Fibroblast of pulmonary artery (primary cell): ENCODE measurements at regions not wholly inside any gene's neighbourhood (a gene's known extent, or its start where the extent isn't known, plus 50 kb on each side); places are given as distances from the start of the nearest gene placed in this dataset.

ENCODE experiments used
- DNase-seq: peaks from one replicate; pipeline ENCODE4 v3.0.0-alpha.2; 2010; ENCODE audit warnings: low read depth
- H3K4me3 ChIP-seq: replicated peaks from 2 replicates; pipeline ENCODE4 v1.5.1; 2011; ENCODE audit warnings: low read depth, mild to moderate bottlenecking, control low read depth, low read length, moderate library complexity
- TF ChIP-seq, protein P1 (sequence below): IDR thresholded peaks from 2 replicates; pipeline ENCODE4 v1.5.1; 2011; ENCODE audit warnings: mild to moderate bottlenecking, control low read depth, low read length, inconsistent platforms; ENCODE audit errors: missing control alignments

DNA sequence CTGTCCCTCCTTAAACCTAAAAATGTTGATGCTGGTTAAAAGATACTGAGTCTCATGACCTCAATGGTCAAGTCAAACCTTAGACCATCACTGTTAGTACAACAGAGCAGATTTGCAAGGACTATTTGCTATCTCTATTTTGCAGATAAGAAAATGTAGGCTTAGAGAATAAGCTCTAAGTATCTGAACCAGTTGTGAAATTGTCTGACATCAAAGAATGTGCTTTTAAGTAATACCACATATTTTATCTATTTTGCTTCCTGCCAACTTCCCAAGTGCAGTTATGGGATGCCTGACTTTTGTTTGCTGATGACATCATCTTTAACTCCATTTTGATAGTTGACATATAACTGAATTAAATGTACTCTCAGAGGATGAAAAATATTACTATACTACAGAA is 83.6 kb upstream of the TMEM106B start:
- DNase-seq: peak; percentile 52
- no peak overlapping the region for H3K4me3 ChIP-seq
- TF ChIP-seq, protein P1, sequence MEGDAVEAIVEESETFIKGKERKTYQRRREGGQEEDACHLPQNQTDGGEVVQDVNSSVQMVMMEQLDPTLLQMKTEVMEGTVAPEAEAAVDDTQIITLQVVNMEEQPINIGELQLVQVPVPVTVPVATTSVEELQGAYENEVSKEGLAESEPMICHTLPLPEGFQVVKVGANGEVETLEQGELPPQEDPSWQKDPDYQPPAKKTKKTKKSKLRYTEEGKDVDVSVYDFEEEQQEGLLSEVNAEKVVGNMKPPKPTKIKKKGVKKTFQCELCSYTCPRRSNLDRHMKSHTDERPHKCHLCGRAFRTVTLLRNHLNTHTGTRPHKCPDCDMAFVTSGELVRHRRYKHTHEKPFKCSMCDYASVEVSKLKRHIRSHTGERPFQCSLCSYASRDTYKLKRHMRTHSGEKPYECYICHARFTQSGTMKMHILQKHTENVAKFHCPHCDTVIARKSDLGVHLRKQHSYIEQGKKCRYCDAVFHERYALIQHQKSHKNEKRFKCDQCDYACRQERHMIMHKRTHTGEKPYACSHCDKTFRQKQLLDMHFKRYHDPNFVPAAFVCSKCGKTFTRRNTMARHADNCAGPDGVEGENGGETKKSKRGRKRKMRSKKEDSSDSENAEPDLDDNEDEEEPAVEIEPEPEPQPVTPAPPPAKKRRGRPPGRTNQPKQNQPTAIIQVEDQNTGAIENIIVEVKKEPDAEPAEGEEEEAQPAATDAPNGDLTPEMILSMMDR: no peak

DNA sequence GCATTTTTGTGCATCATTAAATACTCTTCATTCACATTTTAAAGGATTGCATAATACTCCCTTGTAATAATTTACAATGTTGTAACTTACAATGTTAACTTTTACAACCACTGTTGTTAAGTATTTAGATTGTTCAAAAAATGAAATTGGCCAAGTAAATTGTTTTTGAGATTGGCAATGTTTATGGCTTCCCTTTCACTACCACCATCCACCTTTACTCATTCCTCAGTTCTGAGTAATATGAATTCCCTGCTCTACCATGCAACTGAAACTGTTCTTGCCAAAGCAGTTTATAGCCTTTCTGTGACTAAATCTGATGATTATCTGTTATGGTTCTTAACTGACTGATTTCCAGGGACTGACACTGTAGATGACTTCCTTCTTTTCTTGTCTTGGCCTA is 80.5 kb upstream of the TMEM106B start:
- TF ChIP-seq, protein P1: no peak
- DNase-seq: no peak
- no peak overlapping the region for H3K4me3 ChIP-seq

DNA sequence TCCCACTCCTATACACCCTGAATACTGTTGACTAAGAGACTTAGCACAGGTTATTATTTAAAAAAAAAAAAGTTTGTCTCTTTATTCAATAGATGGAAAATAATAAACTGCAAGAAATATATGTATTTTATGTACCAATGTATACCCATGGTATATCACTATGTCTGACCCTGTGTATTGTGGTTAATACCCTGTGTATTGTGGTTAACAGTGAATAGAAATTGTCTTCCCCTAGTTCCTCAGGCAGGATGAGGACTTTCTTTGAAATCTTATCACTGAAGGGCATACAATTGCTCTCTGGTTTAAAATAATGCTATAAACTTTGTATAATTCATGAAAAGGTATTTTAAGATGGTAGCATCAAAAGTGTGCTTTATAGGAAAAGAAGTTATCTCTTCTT is 80.0 kb upstream of the TMEM106B start:
- no peak overlapping the region for H3K4me3 ChIP-seq
- no peak for DNase-seq
- TF ChIP-seq, protein P1: no peak

DNA sequence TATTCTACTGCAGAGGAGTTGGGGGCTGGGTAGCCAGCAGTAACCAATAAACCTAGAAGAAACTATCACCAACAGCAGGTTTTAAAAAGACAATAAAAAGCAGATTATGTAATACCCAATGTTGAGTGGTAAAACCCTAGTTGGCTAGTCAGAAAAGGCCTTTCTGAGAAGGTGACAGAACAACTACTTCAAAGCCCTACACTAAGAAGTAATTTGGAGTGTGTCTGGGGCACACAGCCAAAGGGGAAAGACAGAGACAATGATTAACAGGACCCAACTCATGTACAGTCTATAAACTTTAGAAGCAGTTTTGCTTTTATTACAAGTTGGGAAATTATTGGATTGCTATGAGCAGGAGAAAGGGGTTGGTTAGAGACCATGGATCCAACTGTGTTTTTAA is 77.2 kb upstream of the TMEM106B start:
- no peak overlapping the region for H3K4me3 ChIP-seq
- no peak for DNase-seq
- TF ChIP-seq, protein P1: no peak

DNA sequence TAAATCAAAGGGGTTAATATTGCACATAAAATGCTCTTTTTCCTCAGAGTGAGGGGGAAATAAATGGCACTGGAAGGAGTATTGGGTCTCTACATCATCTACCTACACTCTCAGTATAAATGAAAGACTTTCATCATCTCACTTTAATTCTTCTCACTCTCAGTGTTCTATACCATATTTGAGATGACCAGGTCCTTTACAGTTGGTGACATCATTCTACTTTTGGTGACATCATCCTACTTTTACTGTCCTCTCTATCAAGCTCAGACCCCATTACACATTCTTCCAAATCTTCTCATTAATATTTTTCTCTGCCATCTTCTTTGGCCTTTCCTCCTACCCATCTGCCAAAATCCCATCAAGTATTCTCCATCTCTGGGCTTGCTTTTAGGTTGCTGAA is 74.6 kb upstream of the TMEM106B start:
- TF ChIP-seq, protein P1: no peak
- H3K4me3 ChIP-seq: no peak overlapping the region
- no peak for DNase-seq

DNA sequence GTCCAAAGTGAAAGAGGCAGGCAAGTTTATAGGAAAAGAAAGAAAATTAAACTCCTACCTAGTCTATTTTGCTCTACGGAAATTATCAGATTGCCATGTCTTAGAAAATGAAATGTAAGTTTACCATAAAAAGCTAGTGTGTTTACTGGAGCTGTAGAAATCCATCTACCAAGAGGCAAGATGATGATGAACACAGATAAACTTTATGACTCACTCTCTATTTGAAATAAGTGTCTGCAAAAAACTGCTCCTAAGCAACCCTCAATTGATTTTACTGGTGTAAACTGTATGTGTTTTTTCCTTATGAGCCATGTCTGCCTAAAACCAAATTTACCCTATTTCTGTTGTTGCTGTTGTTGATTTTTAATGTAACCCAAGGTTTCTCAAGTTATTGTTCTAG is 73.8 kb upstream of the TMEM106B start:
- no peak for DNase-seq
- TF ChIP-seq, protein P1: no peak
- H3K4me3 ChIP-seq: no peak overlapping the region

DNA sequence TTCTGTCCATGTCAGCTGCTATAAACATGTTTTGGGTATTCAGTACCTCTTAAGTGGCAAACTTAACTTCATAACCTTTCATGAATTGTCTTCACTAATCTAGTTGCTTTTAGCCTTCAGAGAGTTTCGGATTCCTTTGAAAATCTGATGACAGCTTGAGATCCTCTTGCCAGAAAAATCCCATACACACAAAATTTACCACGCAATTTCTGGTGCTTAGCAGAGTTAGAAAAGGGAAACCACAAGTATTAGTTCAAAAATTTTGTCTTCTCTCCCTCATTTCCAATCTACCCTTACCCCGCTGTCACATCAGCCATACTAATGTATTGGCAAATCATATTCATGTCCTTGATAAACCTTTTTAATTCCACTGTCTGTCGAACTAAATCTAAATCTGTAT is 72.7 kb upstream of the TMEM106B start:
- TF ChIP-seq, protein P1: no peak
- no peak for DNase-seq
- no peak overlapping the region for H3K4me3 ChIP-seq
